Neural cell (in vitro differentiated cells): ENCODE measurements at regions not wholly inside any gene's neighbourhood (a gene's known extent, or its start where the extent isn't known, plus 50 kb on each side); places are given as distances from the start of the nearest gene placed in this dataset.
"Not testable (repeated sequence)": the region's sequence is repeated elsewhere in the genome, so short reads cannot be mapped to it uniquely, and the experiment has no call there.

ENCODE experiments used
- CTCF ChIP-seq: fragments of 450-650 bp; IDR thresholded peaks from 2 replicates; pipeline ENCODE4 v1.5.1; 2014; ENCODE audit warnings: antibody characterized with exemption, mild to moderate bottlenecking, moderate library complexity; ENCODE audit not compliant: poor library complexity, severe bottlenecking
- EP300 ChIP-seq: fragments of 450-650 bp; conservative IDR thresholded peaks from 2 replicates; pipeline ENCODE4 v1.6.1; 2014; ENCODE audit warnings: antibody characterized with exemption, mild to moderate bottlenecking, moderate library complexity; ENCODE audit not compliant: poor library complexity, severe bottlenecking
- EZH2 ChIP-seq: fragments of 200-600, 300-800 bp; shearing (Covaris generic), sonication (generic); IDR thresholded peaks from 2 replicates; pipeline ENCODE4 v1.6.1; 2014; ENCODE audit warnings: antibody characterized with exemption, low read length, borderline replicate concordance, mild to moderate bottlenecking; ENCODE audit not compliant: insufficient read depth, poor library complexity, severe bottlenecking
- POLR2AphosphoS5 ChIP-seq: IDR thresholded peaks from 2 replicates; pipeline ENCODE4 v1.6.1; 2012
- RAD21 ChIP-seq: fragments of 450-650 bp; conservative IDR thresholded peaks from 2 replicates; pipeline ENCODE4 v1.6.1; 2014; ENCODE audit warnings: antibody characterized with exemption, mild to moderate bottlenecking, moderate library complexity
- SMC3 ChIP-seq: fragments of 450-650 bp; conservative IDR thresholded peaks from 2 replicates; pipeline ENCODE4 v1.6.1; 2014; ENCODE audit warnings: antibody characterized with exemption, mild to moderate bottlenecking, moderate library complexity; ENCODE audit not compliant: poor library complexity
- TAF1 ChIP-seq: IDR thresholded peaks from 2 replicates; pipeline ENCODE4 v1.6.1; 2012; ENCODE audit warnings: low read depth

DNA sequence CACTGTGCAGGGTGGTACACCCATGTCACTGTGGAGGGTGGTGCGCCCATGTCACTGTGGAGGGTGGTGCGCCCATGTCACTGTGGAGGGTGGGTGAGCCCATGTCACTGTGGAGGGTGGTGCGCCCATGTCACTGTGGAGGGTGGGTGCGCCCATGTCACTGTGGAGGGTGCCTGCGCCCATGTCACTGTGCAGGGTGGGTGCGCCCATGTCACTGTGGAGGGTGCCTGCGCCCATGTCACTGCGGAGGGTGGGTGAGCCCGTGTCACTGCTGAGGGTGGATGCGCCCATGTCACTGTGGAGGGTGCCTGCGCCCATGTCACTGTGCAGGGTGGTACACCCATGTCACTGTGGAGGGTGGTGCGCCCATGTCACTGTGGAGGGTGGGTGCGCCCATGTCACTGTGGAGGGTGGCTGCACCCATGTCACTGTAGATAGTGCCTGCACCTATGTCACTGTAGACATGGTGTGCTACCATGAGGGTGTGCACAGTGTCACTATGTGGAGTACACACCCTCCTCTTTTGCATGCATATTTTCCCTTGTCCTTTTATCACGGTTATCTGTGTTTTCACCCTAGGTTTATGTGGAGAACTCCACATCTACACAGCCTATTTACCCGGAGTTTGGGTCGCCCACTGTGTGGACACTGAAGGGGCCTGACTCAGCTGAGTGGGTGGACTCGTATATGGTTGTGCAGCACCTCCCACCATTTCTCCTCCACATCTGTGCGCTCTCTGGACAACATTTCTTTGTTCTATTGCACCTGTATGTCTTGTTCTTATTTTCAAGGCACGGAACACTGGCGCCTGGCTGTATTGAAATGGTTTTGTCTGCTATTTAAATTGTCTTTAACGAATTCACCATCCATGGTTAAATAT is 222.4 kb downstream of the ERMARD start:
- TF ChIP-seq CTCF, SMC3, EP300, POLR2AphosphoS5, EZH2, RAD21, TAF1: not testable (repeated sequence)
